NCI-H345 treated with DMSO at 0.1 percent for 48 hours (cell line): ENCODE measurements at regions not wholly inside any gene's neighbourhood (a gene's known extent, or its start where the extent isn't known, plus 50 kb on each side); places are given as distances from the start of the nearest gene placed in this dataset.
"Not testable (repeated sequence)": the region's sequence is repeated elsewhere in the genome, so short reads cannot be mapped to it uniquely, and the experiment has no call there.

Source experiments
- DNase-seq: peaks from one replicate; lab custom pipeline; 2025; ENCODE audit not compliant: unreplicated experiment; lab: John Stamatoyannopoulos, UW

GRCh38 chr7:114182837-114183236, 231.8 kb upstream of the FOXP2 start:
- no peak for DNase-seq

- DNase-seq = no peak
Measured at GRCh38 chr7:114181280-114181679, 233.3 kb upstream of the FOXP2 start.

- no peak for DNase-seq
Measured at GRCh38 chr7:114180556-114181266, 233.9 kb upstream of the FOXP2 start.

GRCh38 chr7:114175125-114175524, 239.5 kb upstream of the FOXP2 start:
- no peak for DNase-seq

- DNase-seq = no peak
Measured at GRCh38 chr7:114173170-114173890, 241.3 kb upstream of the FOXP2 start.

GRCh38 chr7:114169389-114169788, 245.2 kb upstream of the FOXP2 start:
- not testable (repeated sequence) for DNase-seq

- DNase-seq = no peak
Measured at GRCh38 chr7:114160925-114161324, 242.1 kb upstream of the PPP1R3A start.

- no peak for DNase-seq
Measured at GRCh38 chr7:114158854-114159253, 240.0 kb upstream of the PPP1R3A start.

GRCh38 chr7:114158275-114158674, 239.5 kb upstream of the PPP1R3A start:
- DNase-seq = no peak

GRCh38 chr7:114156178-114156577, 237.4 kb upstream of the PPP1R3A start:
- no peak for DNase-seq

GRCh38 chr7:114155116-114156110, 236.6 kb upstream of the PPP1R3A start:
- DNase-seq = no peak

- DNase-seq = no peak
Measured at GRCh38 chr7:114153700-114154099, 234.9 kb upstream of the PPP1R3A start.

GRCh38 chr7:114152314-114152938, 233.6 kb upstream of the PPP1R3A start:
- DNase-seq = no peak

GRCh38 chr7:114151777-114152176, 233.0 kb upstream of the PPP1R3A start:
- DNase-seq = no peak

GRCh38 chr7:114150689-114151088, 231.9 kb upstream of the PPP1R3A start:
- DNase-seq = no peak

- DNase-seq = no peak
Measured at GRCh38 chr7:114148779-114149178, 230.0 kb upstream of the PPP1R3A start.

- no peak for DNase-seq
Measured at GRCh38 chr7:114141415-114141814, 222.6 kb upstream of the PPP1R3A start.

- no peak for DNase-seq
Measured at GRCh38 chr7:114140561-114140960, 221.8 kb upstream of the PPP1R3A start.

- DNase-seq = not testable (repeated sequence)
Measured at GRCh38 chr7:114139690-114140089, 220.9 kb upstream of the PPP1R3A start.

- no peak for DNase-seq
Measured at GRCh38 chr7:114138587-114138986, 219.8 kb upstream of the PPP1R3A start.

- DNase-seq = no peak
Measured at GRCh38 chr7:114133717-114134116, 214.9 kb upstream of the PPP1R3A start.
